Lower lobe of right lung (tissue), 2 donors: ENCODE measurements at regions not wholly inside any gene's neighbourhood (a gene's known extent, or its start where the extent isn't known, plus 50 kb on each side); places are given as distances from the start of the nearest gene placed in this dataset.

Source experiments
- ATAC-seq, 2 donors: fragments of 200-7000 bp; cut with Tn5 transposase; one replicate each; pipeline ENCODE4 v1.9.1; 2020 to 2022; ENCODE audit warnings: mild to moderate bottlenecking in 2 of 2, moderate library complexity in 2 of 2
- DNase-seq: peaks from one replicate; pipeline ENCODE4 v3.0.0-alpha.2; 2020
- H3K27ac ChIP-seq: fragments of 200-600 bp; one replicate; pipeline ENCODE4 v1.8.0; 2022
- H3K27me3 ChIP-seq: fragments of 200-600 bp; one replicate; pipeline ENCODE4 v1.8.0; 2022; ENCODE audit warnings: low read depth
- H3K36me3 ChIP-seq: fragments of 200-600 bp; one replicate; pipeline ENCODE4 v1.8.0; 2022; ENCODE audit warnings: mild to moderate bottlenecking
- H3K4me1 ChIP-seq: fragments of 200-600 bp; one replicate; pipeline ENCODE4 v1.8.0; 2022
- H3K4me3 ChIP-seq: fragments of 200-600 bp; one replicate; pipeline ENCODE4 v1.8.0; 2022; ENCODE audit warnings: mild to moderate bottlenecking
- H3K9me3 ChIP-seq: fragments of 200-600 bp; one replicate; pipeline ENCODE4 v1.8.0; 2022
- CTCF ChIP-seq: fragments of 200-600 bp; IDR thresholded peaks from one replicate; pipeline ENCODE4 v1.8.0; 2022; ENCODE audit warnings: antibody characterized with exemption, mild to moderate bottlenecking
- intact Hi-C: fragments of 100-400 bp; cut with DNase I; formaldehyde crosslinking; loops from one replicate; pipeline ENCODE4 v1.11.0; 2022
- donor health status: DM: no; HTN: yes; CAD: no; lungs with severe emphysema.

- ATAC-seq (no peak), DNase-seq (no peak)
- intact Hi-C loops: no loop called here
- Histone ChIP-seq H3K27ac (no peak overlapping the region), H3K27me3 (no peaks in the 10 kb centered on the region), H3K9me3 (no peaks in the 10 kb centered on the region), H3K4me3 (no peak overlapping the region), H3K36me3 (no peaks in the 10 kb centered on the region), H3K4me1 (no peaks in the 10 kb centered on the region)
- no peak for TF ChIP-seq CTCF
Observed at GRCh38 chr4:28357990-28358389, 1497.3 kb downstream of the STIM2 start.

- no peak for ATAC-seq
- TF ChIP-seq CTCF: no peak
- no peak overlapping the region for H3K27ac ChIP-seq
- DNase-seq: no peak
- no peaks in the 10 kb centered on the region for H3K27me3 ChIP-seq
- intact Hi-C loops: no loop called here
- no peak overlapping the region for H3K4me3 ChIP-seq
- H3K4me1 ChIP-seq: no peaks in the 10 kb centered on the region
- H3K9me3 ChIP-seq: no peaks in the 10 kb centered on the region
- H3K36me3 ChIP-seq: no peaks in the 10 kb centered on the region
Observed at GRCh38 chr4:28358606-28359005, 1498.0 kb downstream of the STIM2 start.

GRCh38 chr4:28360681-28361080 is 1500.0 kb downstream of the STIM2 start:
- DNase-seq (no peak), ATAC-seq (no peak)
- Histone ChIP-seq H3K27me3 (no peaks in the 10 kb centered on the region), H3K27ac (no peak overlapping the region), H3K36me3 (no peaks in the 10 kb centered on the region), H3K9me3 (no peaks in the 10 kb centered on the region), H3K4me1 (no peaks in the 10 kb centered on the region), H3K4me3 (no peak overlapping the region)
- TF ChIP-seq CTCF: no peak
- intact Hi-C loops: no loop called here

GRCh38 chr4:28362169-28362568 is 1501.5 kb downstream of the STIM2 start:
- Histone ChIP-seq H3K27ac (no peak overlapping the region), H3K9me3 (no peaks in the 10 kb centered on the region), H3K4me1 (no peaks in the 10 kb centered on the region), H3K27me3 (no peaks in the 10 kb centered on the region), H3K36me3 (no peaks in the 10 kb centered on the region), H3K4me3 (no peak overlapping the region)
- no peak for ATAC-seq
- no peak for DNase-seq
- intact Hi-C loops: no loop called here
- no peak for TF ChIP-seq CTCF

GRCh38 chr4:28369499-28369898 is 1508.9 kb downstream of the STIM2 start:
- DNase-seq (no peak), ATAC-seq (no peak)
- no peaks in the 10 kb centered on the region for H3K27me3 ChIP-seq
- TF ChIP-seq CTCF: no peak
- H3K36me3 ChIP-seq: no peaks in the 10 kb centered on the region
- intact Hi-C loops: no loop called here
- H3K27ac ChIP-seq: no peak overlapping the region
- no peaks in the 10 kb centered on the region for H3K4me1 ChIP-seq
- H3K4me3 ChIP-seq: no peak overlapping the region
- H3K9me3 ChIP-seq: no peaks in the 10 kb centered on the region

GRCh38 chr4:28373191-28373590 is 1512.5 kb downstream of the STIM2 start:
- Histone ChIP-seq H3K9me3 (no peaks in the 10 kb centered on the region), H3K27me3 (no peaks in the 10 kb centered on the region), H3K36me3 (no peaks in the 10 kb centered on the region), H3K27ac (no peak overlapping the region), H3K4me1 (no peaks in the 10 kb centered on the region), H3K4me3 (no peak overlapping the region)
- TF ChIP-seq CTCF: no peak
- no peak for ATAC-seq
- no peak for DNase-seq
- intact Hi-C loops: no loop called here
